Medulla oblongata (tissue), 1 donor: ENCODE measurements at regions not wholly inside any gene's neighbourhood (a gene's known extent, or its start where the extent isn't known, plus 50 kb on each side); places are given as distances from the start of the nearest gene placed in this dataset.

Source experiments
- DNase-seq: peaks from one replicate; pipeline ENCODE4 v3.0.0-alpha.2; 2015; ENCODE audit errors: extremely low spot score

DNA sequence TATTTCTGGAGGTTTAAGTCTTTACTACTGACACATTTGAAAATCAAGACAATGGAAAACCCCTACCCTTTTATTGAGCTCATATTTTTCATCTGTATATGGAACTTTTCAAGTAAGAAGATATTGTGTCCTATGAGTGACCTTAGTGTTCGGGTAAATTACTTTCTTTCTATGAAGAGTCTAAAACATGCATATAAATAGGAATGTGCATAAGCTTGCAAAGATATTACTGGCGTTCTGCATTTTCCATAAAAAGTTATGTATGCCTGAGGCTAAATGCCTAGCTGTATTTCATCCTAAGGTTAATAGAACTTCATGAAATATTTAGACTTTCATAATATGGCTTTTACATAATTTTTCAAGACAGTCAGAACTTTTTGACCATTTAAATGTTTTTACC is 495.8 kb upstream of the ADAMTS5 start:
- DNase-seq = no peak

DNA sequence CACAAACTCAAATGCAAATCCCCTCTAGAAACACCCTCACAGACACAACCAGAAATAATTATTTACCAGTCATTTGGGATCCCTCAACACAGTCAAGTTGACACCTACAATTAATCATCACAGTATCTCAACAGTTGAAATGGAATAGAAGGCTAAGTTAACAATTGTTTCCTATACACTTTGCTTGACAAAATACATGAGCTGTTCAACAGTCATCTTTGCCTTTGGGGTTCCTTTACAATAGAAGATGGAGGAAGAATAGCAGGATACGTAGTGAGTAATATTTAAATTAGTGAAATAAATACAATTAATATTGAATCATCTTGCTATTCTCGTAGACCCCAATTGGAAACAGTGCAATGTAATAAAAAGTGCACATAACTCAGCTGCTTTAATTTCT is 487.3 kb upstream of the ADAMTS5 start:
- DNase-seq = no peak

GRCh38 chr21:27451116-27451515 is 484.2 kb upstream of the ADAMTS5 start:
- no peak for DNase-seq

DNA sequence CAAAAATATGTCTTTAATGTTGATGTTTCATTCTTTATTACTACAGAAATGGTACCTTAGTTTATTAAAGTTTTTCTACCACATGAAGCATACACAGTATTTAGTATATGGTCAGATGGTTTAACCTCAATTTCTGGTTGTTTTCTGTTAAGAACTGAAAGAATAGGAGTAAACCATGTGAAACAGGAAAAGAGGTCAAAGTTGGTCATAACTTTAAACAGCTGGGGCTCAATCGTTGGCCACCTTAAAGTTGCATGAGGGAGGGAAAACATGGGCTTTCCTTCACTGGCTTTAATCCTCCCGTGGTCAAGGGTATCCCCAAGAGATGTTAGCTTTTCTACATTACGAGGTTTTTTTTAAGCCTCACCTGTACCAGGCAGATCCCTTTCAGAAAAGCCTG is 483.3 kb upstream of the ADAMTS5 start:
- no peak for DNase-seq

GRCh38 chr21:27448960-27449359 is 482.1 kb upstream of the ADAMTS5 start:
- DNase-seq = no peak

DNA sequence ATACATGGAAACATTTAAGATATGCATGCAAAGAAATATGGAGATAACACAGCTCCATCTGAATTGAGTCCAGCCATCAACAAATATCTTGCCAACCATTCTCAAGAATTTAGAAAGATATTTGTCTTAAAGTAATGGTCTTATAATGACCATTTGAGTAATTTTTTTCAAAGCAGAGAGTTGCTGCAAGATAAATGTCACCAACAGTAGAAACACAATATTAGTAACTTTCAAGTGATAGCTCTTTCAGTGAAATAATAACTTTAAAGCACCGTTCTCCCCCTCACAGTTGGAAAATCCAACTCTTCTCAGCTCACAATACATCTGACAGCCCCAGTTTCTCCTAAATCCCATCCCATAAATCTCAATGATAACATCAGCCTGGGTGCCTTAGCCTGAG is 481.0 kb upstream of the ADAMTS5 start:
- no peak for DNase-seq

GRCh38 chr21:27429710-27430341 is 462.9 kb upstream of the ADAMTS5 start:
- no peak for DNase-seq

DNA sequence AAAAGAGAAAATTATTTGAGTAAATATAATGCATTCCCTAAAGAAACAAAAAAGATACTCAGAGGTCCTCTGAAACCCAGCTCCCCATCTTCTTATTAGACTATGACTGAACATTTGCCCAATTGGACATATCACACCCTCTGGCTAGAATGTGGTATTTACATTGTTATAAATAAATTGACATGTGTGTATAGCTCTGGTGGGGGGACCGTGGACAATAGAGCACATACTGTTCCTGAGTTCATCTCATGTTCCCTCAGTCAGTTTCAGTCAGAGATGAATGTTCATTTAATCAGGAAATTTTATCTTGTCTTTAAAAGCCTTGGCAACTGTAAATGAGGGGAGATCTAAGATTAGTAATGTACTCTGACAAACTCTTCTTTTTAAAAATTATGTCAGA is 459.3 kb upstream of the ADAMTS5 start:
- no peak for DNase-seq

DNA sequence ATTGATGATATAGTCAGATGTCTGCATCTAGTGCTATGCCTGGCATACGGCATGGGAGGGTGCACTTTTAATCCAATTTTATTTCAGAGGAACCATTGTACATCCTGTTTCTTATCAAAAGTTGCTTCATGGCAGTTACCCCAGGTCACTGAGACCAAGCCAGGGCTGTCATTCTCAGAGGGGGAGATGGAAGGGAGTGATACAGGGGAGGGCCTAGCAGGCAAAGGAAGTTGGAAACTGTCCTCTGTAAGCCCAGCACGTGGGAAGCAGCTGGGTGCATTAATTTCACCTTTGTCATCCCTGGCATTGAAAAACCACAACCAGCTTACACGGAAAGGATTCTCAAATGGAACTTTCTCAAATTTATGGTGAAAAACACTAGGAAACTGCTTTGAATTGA is 458.7 kb upstream of the ADAMTS5 start:
- no peak for DNase-seq

DNA sequence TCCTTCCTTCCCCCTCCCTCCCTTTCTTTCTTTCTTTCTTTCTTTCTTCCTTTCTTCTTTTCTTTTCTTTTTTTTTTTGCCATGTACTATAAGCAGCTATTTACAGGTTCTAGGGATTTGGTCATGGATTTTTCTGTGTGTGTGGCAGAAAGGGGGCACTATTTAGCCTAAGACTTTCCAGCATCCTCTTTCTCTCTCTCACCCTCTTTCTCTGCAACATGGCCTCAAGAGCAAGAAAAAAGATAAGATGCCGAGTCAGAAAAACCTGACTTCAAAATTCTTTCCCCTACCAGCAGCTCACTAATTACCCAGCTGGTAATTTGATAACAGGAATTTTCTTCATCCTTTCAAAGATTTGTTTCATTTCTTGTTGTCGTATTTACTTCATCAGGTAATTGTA is 458.3 kb upstream of the ADAMTS5 start:
- no peak for DNase-seq

DNA sequence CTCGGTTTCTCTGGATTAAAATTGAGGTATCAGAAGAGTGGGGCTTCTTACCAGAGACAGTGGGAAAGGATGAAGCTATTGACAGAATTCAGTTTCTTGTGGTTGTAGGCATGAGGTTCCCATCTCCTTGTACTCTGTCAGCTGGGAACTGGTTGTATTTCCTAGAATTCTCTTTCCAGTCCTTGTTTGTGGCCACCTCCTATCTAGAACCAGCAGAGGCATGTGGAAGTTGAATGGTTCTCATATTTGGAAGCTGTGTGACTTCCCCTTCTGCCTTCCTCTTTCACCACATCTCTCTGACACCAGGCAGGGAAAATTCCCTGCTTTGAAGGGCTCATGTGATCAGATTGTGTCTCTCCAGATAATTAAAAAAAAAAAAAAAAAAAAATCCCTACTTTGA is 457.7 kb upstream of the ADAMTS5 start:
- no peak for DNase-seq

DNA sequence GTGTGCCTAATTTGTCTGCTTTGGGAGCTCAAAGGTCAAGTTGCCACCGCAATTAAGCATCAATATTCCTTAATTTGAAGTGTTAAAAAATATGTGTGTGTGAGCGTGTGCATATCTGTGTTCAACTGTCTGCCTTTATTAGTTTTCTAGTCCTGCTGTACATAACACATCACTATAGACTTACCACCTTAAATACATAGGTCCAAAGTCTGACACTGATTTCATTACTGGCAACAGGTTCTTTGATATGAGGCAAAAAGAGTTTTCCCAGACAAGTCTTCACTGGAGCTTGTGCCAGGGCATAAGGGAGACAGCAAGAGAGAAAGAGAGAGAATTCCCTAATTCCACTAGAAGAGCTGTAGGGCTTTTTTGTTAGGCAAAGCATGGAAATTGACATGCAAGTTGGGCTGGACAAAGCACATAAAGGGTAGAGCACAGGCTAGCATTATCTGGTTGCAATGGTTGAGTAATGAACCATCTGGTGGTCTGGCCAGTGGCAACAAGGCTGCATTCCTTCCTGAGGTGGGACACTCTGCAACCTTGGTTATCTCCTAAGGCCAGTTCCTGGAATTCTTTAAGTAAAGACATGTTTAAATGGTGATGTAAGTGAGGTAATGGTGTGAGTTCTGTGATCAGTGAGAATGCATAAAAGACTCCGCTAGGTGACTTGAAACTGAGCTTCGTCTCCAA is 457.2 kb upstream of the ADAMTS5 start:
- no peak for DNase-seq

GRCh38 chr21:27423038-27423437 is 456.1 kb upstream of the ADAMTS5 start:
- peak; percentile 9 for DNase-seq

- DNase-seq = no peak
Observed at GRCh38 chr21:27422435-27422834, 455.5 kb upstream of the ADAMTS5 start.

DNA sequence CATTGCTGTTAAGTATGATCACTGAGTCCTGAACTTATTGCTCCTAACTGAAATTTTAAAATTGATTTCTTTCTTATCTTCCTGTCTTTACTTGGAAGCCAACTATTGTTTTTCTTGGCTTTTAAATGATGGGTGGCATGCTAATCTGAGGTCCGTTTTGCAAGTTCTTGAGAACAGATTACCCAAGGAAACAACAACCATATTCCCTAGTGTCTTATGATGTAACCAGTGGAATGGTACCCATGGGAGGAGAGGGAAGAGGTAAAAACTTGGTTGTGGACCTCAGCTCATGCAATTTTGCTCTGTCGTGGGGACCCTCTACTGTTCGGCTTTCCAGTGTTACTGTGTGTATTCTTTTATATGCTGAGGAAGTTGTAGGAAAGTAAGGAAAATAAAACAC is 454.8 kb upstream of the ADAMTS5 start:
- no peak for DNase-seq

GRCh38 chr21:27419153-27419552 is 452.3 kb upstream of the ADAMTS5 start:
- DNase-seq = no peak

DNA sequence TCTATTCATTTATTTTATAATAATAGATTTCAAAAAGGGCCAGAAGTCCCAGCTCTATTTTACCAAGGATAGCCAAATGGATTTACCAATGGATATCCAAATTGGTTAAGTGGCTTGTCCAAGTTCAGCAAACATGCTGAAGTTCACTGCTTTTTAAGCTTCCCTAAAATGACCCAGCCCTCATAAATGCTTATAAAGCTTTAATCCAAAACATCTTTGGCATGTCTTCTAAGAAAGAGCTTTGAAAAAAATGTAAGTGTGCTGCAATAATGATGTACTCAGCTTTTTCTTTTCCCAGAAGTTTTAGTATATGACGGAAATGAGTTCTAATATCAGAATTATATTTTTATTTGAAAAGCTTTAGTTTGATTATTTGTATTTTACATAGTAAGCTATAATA is 451.5 kb upstream of the ADAMTS5 start:
- no peak for DNase-seq

DNA sequence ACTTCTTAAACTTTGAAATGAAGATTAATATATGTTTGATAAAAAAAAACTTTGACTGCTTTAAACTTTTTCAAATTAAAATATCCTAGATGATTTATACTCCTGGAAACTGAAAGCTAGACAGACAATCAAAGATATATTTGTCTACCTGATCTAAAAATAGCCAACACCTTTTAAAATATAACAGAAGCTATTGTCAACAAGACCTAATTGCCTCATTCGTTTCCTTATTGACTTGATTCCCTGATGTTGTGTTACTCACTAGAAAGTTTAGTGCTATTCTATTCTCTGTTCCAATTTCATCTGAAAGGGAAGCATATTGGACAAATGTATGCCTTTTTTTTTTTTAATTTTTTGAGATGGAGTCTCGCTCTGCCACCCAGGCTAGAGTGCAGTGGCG is 445.6 kb upstream of the ADAMTS5 start:
- no peak for DNase-seq

DNA sequence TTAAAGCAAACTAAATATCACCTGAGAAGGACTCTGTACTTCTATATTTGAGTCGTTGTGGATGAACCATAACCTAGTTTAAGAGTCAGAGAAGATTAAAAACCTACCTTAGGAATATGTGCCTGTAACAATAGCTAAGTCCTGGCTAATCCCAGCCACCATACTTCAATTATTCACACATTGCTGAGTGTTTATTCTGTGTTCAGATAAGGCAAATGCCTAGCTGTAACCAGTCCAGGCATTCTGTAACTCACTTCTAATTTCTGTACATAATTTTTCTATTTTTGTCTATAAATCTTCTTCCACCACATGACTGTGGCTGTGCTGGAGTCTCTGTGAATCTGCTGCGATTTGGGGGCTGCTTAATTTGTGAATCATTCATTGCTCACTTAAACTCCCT is 441.9 kb upstream of the ADAMTS5 start:
- DNase-seq = no peak

- peak; percentile 51 for DNase-seq
Observed at GRCh38 chr21:27407271-27407670, 440.4 kb upstream of the ADAMTS5 start.

DNA sequence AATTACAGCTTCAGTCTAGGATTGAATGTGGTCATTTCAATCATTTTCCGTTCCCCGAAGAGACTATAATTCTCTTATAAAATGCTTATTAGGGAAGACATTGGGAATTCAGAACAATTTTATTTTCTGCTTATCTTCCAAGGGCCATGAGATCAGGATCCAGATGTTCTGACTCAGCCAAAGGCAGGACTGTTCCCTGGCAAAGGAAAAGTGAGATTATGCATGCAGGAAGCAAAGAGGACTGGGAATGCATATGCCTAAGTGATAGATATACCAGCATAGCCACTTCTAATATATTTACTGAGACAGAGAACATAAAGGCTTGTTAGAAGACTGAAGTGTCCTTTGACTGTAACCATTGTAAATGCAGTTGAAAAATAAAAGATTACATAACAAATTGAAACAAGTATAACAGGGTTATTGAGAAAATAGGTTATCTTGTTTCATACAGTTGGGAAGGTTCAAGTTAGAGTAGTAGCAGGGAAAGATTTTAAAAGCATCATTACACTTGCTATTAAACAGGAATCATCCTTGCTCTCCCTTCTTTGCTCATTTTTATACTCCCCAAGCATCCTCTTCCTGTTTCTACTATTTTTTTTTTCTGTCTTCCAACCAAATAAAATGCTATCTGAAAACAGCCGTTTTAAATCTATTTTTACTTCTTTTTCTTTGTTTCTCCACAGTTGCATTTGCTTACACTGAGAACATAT is 439.6 kb upstream of the ADAMTS5 start:
- DNase-seq = peak; percentile 7

GRCh38 chr21:27403011-27403410 is 436.1 kb upstream of the ADAMTS5 start:
- DNase-seq = no peak

DNA sequence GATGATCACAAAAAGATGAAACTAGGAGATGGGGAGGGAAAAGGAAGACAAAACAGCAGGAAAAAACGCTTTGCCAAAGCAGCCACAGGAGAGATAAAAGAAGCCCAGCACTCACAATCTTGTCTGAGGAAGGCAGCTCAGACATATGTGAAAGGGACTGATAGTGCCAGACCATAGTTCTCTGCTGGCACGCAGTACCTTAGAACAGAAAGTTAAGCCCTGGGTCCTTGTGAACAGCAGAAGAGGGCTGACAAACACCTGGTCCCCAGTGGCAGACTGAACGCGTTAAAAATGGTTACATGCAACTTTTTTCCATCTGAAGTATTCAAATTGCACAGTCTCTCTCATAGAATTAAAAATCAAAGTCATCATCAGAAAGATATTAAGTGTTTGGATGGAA is 433.2 kb upstream of the ADAMTS5 start:
- no peak for DNase-seq
